Mononuclear cell (primary cell): ENCODE measurements at regions not wholly inside any gene's neighbourhood (a gene's known extent, or its start where the extent isn't known, plus 50 kb on each side); places are given as distances from the start of the nearest gene placed in this dataset.
"Not testable (repeated sequence)": the region's sequence is repeated elsewhere in the genome, so short reads cannot be mapped to it uniquely, and the experiment has no call there.

ENCODE experiments used
- H3K27me3 ChIP-seq: 2 replicates; pipeline ENCODE4 v1.6.0; 2011; ENCODE audit warnings: low read length, control low read depth; ENCODE audit not compliant: insufficient read depth
- H3K4me1 ChIP-seq: 2 replicates; pipeline ENCODE4 v1.5.1; 2011; ENCODE audit warnings: mild to moderate bottlenecking, low read length, control low read depth; ENCODE audit not compliant: insufficient read depth
- H3K4me3 ChIP-seq: 2 replicates; pipeline ENCODE4 v1.5.1; 2011; ENCODE audit warnings: mild to moderate bottlenecking, low read length, moderate library complexity
- H3K9me3 ChIP-seq: 2 replicates; pipeline ENCODE4 v1.5.1; 2011; ENCODE audit warnings: low read depth, mild to moderate bottlenecking, control low read depth, low read length

- no peaks in the 10 kb centered on the region for H3K9me3 ChIP-seq
- H3K27me3 ChIP-seq = no peaks in the 10 kb centered on the region
- peaks cover 37% of the 10 kb centered on the region for H3K4me1 ChIP-seq
- no peak overlapping the region for H3K4me3 ChIP-seq
These were observed 157.0 kb downstream of the ADSS2 start for GRCh38 chr1:244294599-244295224.

GRCh38 chr1:244296003-244296402, 155.7 kb downstream of the ADSS2 start:
- H3K4me3 ChIP-seq = no peak overlapping the region
- peaks cover 43% of the 10 kb centered on the region for H3K4me1 ChIP-seq
- H3K27me3 ChIP-seq = no peaks in the 10 kb centered on the region
- H3K9me3 ChIP-seq = no peaks in the 10 kb centered on the region

GRCh38 chr1:244296447-244296846, 155.3 kb downstream of the ADSS2 start:
- peaks cover 39% of the 10 kb centered on the region for H3K4me1 ChIP-seq
- H3K9me3 ChIP-seq = no peaks in the 10 kb centered on the region
- no peak overlapping the region for H3K4me3 ChIP-seq
- H3K27me3 ChIP-seq = no peaks in the 10 kb centered on the region

GRCh38 chr1:244297087-244297486, 154.6 kb downstream of the ADSS2 start:
- H3K4me1 ChIP-seq = peaks cover 41% of the 10 kb centered on the region
- H3K27me3 ChIP-seq = no peaks in the 10 kb centered on the region
- no peaks in the 10 kb centered on the region for H3K9me3 ChIP-seq
- H3K4me3 ChIP-seq = no peak overlapping the region

GRCh38 chr1:244297616-244298015, 154.1 kb downstream of the ADSS2 start:
- H3K27me3 ChIP-seq = no peaks in the 10 kb centered on the region
- H3K9me3 ChIP-seq = no peaks in the 10 kb centered on the region
- no peak overlapping the region for H3K4me3 ChIP-seq
- H3K4me1 ChIP-seq = peaks cover 42% of the 10 kb centered on the region

DNA sequence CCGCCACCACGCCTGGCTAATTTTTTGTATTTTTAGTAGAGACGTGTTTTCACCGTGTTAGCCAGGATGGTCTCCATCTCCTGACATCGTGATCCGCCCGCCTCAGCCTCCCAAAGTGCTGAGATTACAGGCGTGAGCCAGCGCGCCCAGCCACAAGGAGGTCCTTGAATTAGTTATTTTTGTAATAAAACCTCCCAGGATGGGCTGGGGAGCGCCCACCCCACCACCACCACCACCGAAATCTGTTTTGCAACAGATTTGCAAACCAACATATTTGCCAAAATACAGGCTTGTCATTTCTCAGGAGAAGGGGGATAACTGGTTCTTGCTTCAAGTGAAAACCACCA, 151.7 kb downstream of the ADSS2 start:
- not testable (repeated sequence) for H3K27me3 ChIP-seq, H3K4me3 ChIP-seq, H3K9me3 ChIP-seq
- peaks cover 63% of the 10 kb centered on the region for H3K4me1 ChIP-seq

GRCh38 chr1:244301595-244302130, 150.0 kb downstream of the ADSS2 start:
- Histone ChIP-seq H3K4me3 (no peak overlapping the region), H3K9me3 (no peaks in the 10 kb centered on the region), H3K27me3 (no peaks in the 10 kb centered on the region), H3K4me1 (peaks cover 66% of the 10 kb centered on the region)

- Histone ChIP-seq H3K4me1 (peaks cover 61% of the 10 kb centered on the region), H3K27me3 (no peaks in the 10 kb centered on the region), H3K4me3 (no peak overlapping the region), H3K9me3 (no peaks in the 10 kb centered on the region)
These were observed 148.7 kb downstream of the ADSS2 start for GRCh38 chr1:244302876-244303609.

- Histone ChIP-seq H3K9me3 (no peaks in the 10 kb centered on the region), H3K4me3 (no peak overlapping the region), H3K4me1 (peaks cover 55% of the 10 kb centered on the region), H3K27me3 (no peaks in the 10 kb centered on the region)
These were observed 148.1 kb downstream of the ADSS2 start for GRCh38 chr1:244303610-244303969.

- no peaks in the 10 kb centered on the region for H3K27me3 ChIP-seq
- H3K4me1 ChIP-seq = peaks cover 49% of the 10 kb centered on the region
- H3K4me3 ChIP-seq = no peak overlapping the region
- H3K9me3 ChIP-seq = no peaks in the 10 kb centered on the region
These were observed 147.6 kb downstream of the ADSS2 start for GRCh38 chr1:244304156-244304555.

GRCh38 chr1:244304656-244305055, 147.1 kb downstream of the ADSS2 start:
- no peaks in the 10 kb centered on the region for H3K9me3 ChIP-seq
- H3K27me3 ChIP-seq = no peaks in the 10 kb centered on the region
- H3K4me3 ChIP-seq = no peak overlapping the region
- H3K4me1 ChIP-seq = peaks cover 47% of the 10 kb centered on the region

GRCh38 chr1:244305776-244306341, 145.8 kb downstream of the ADSS2 start:
- peaks cover 40% of the 10 kb centered on the region for H3K4me1 ChIP-seq
- no peaks in the 10 kb centered on the region for H3K9me3 ChIP-seq
- no peaks in the 10 kb centered on the region for H3K27me3 ChIP-seq
- H3K4me3 ChIP-seq = no peak overlapping the region

- H3K4me1 ChIP-seq = peaks cover 38% of the 10 kb centered on the region
- no peak overlapping the region for H3K4me3 ChIP-seq
- no peaks in the 10 kb centered on the region for H3K9me3 ChIP-seq
- H3K27me3 ChIP-seq = no peaks in the 10 kb centered on the region
These were observed 145.2 kb downstream of the ADSS2 start for GRCh38 chr1:244306544-244306943.

DNA sequence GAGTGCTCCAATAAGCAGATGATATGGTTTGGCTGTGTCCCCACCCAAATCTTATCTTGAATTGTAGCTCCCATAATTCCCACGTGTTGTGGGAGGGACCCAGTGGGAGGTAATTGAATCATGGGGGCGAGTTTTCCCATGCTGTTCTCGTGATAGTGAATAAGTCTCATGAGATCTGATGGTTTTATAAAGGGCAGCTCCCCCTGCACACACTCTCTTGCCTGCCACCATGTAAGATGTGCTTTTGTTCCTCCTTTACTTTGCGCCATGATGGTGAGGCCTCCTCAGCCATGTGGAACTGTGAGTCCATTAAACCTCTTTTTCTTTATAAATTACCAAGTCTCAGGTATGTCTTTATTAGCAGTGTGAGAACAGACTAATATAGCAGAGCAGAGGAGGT, 142.5 kb downstream of the ADSS2 start:
- peaks cover 19% of the 10 kb centered on the region for H3K4me1 ChIP-seq
- not testable (repeated sequence) for H3K9me3 ChIP-seq, H3K27me3 ChIP-seq, H3K4me3 ChIP-seq

- Histone ChIP-seq H3K4me3 (no peak overlapping the region), H3K27me3 (no peaks in the 10 kb centered on the region), H3K4me1 (peaks cover 1% of the 10 kb centered on the region)
These were observed 139.8 kb downstream of the ADSS2 start for GRCh38 chr1:244311784-244312532.

More at GRCh38 chr1:244311784-244312532, 139.8 kb downstream of the ADSS2 start:
- no peaks in the 10 kb centered on the region for H3K9me3 ChIP-seq
